ENCODE measurements at regions not wholly inside any gene's neighbourhood (a gene's known extent, or its start where the extent isn't known, plus 50 kb on each side); places are given as distances from the start of the nearest gene placed in this dataset.

- TF ChIP-seq CTCF (IDR thresholded peaks at IDR 0.05; ENCODE audit: insufficient read depth, low read depth, low read length) (no peak), EZH2 (IDR thresholded peaks at IDR 0.05; ENCODE audit: insufficient read depth, low read length) (no peak)
These were observed 692.1 kb upstream of the CELF4 start for GRCh38 chr18:38257661-38258060.
